Body of pancreas (tissue), 4 donors: ENCODE measurements at regions not wholly inside any gene's neighbourhood (a gene's known extent, or its start where the extent isn't known, plus 50 kb on each side); places are given as distances from the start of the nearest gene placed in this dataset.

Source experiments
- ATAC-seq: fragments of 150-250 bp; one replicate; pipeline ENCODE4 v1.9.1; 2016
- DNase-seq, 4 donors: peaks; one replicate each; pipeline ENCODE4 v3.0.0-alpha.2; 2019
- H3K27ac ChIP-seq, 4 donors: fragments of 200-600 bp; sonication (generic); 1 replicate in 3 of 4; 2 replicates in 1 of 4; pipeline versions ENCODE4 v1.5.1 to v1.6.1; 2016 to 2019; ENCODE audit warnings: mild to moderate bottlenecking in 1 of 4, mixed read lengths in 1 of 4, moderate library complexity in 1 of 4
- H3K27me3 ChIP-seq, 2 donors: fragments of 200-600 bp; sonication (generic); one replicate each; pipeline ENCODE4 v1.6.0; 2016; ENCODE audit warnings: mild to moderate bottlenecking in 1 of 2
- H3K36me3 ChIP-seq, 2 donors: fragments of 200-600 bp; sonication (generic); replicated peaks in 1 of 2; 2 replicates each; pipeline ENCODE4 v1.5.1; 2016; ENCODE audit warnings: low read depth in 2 of 2; ENCODE audit not compliant: insufficient read depth in 1 of 2
- H3K4me1 ChIP-seq: fragments of 200-600 bp; sonication (generic); one replicate; pipeline ENCODE4 v1.6.0; 2016
- H3K4me3 ChIP-seq, 2 donors: fragments of 200-600 bp; sonication (generic); 1 replicate in 1 of 2; 2 replicates in 1 of 2; pipeline ENCODE4 v1.5.1; 2016 to 2019
- H3K9me3 ChIP-seq, 3 donors: fragments of 200-600 bp; sonication (generic); 1 replicate in 2 of 3; 2 replicates in 1 of 3; pipeline ENCODE4 v1.5.1; 2016
- CTCF ChIP-seq, 7 experiments: fragments of 450-650 bp in 4 of 7; fragments of 200-600 bp in 3 of 7; sonication (generic) in 3 of 7; IDR thresholded peaks; one replicate each; pipeline ENCODE4 v1.5.1; 2016 to 2019; ENCODE audit warnings: antibody characterized with exemption in 7 of 7
- POLR2A ChIP-seq, 3 donors: fragments of 450-650 bp; IDR thresholded peaks; one replicate each; pipeline ENCODE4 v1.6.1; 2016; ENCODE audit warnings: antibody characterized with exemption in 3 of 3, mild to moderate bottlenecking in 2 of 3
- WGBS, 2 donors: methylation state at CpG; one replicate each; pipeline ENCODE4 v1.1.5; 2017; 5-methylcytosine and 5-hydroxymethylcytosine counted together
- intact Hi-C: fragments of 100-400 bp; cut with DNase I; formaldehyde crosslinking; loops from one replicate; pipeline ENCODE4 v1.15.1; 2023

- Histone ChIP-seq H3K9me3 (no peaks in the 10 kb centered on the region), H3K27me3 (no peaks in the 10 kb centered on the region), H3K4me3 (no peak overlapping the region), H3K36me3 (no peaks in the 10 kb centered on the region), H3K27ac (no peak overlapping the region), H3K4me1 (no peaks in the 10 kb centered on the region)
- TF ChIP-seq POLR2A (IDR thresholded peaks at IDR 0.05) (no peak), CTCF (IDR thresholded peaks at IDR 0.05) (no peak)
- DNase-seq (no peak), ATAC-seq (no peak)
- WGBS, 2 donors, result 11 to 34% methylated on average over 4 of the region's 4 CpGs
- intact Hi-C loops, result no loop called here
Observed at GRCh38 chr7:47689558-47689957, 107.6 kb upstream of the TNS3 start.

- 81 to 84% methylated on average over 14 to 15 of the region's 15 CpGs for WGBS, 2 donors
- TF ChIP-seq CTCF (IDR thresholded peaks at IDR 0.05) (no peak), POLR2A (IDR thresholded peaks at IDR 0.05) (no peak)
- ATAC-seq (no peak), DNase-seq (no peak)
- Histone ChIP-seq H3K4me1 (no peaks in the 10 kb centered on the region), H3K27me3 (no peaks in the 10 kb centered on the region), H3K4me3 (no peak overlapping the region), H3K27ac (no peak overlapping the region), H3K36me3 (no peaks in the 10 kb centered on the region), H3K9me3 (no peaks in the 10 kb centered on the region)
- intact Hi-C loops, result no loop called here
Observed at GRCh38 chr7:47688311-47689100, 106.6 kb upstream of the TNS3 start.

GRCh38 chr7:47685712-47686376 is 103.9 kb upstream of the TNS3 start:
- 78 to 82% methylated on average over 4 to 5 of the region's 5 CpGs for WGBS, 2 donors
- no peak overlapping the region for H3K4me3 ChIP-seq

GRCh38 chr7:47685151-47685550 is 103.2 kb upstream of the TNS3 start:
- TF ChIP-seq CTCF (IDR thresholded peaks at IDR 0.05), result no peak
- no peak for TF ChIP-seq POLR2A (IDR thresholded peaks at IDR 0.05)
- Histone ChIP-seq H3K27me3 (no peaks in the 10 kb centered on the region), H3K4me3 (no peak overlapping the region), H3K27ac (no peak overlapping the region), H3K36me3 (no peaks in the 10 kb centered on the region), H3K9me3 (no peaks in the 10 kb centered on the region), H3K4me1 (no peaks in the 10 kb centered on the region)
- intact Hi-C loops, result no loop called here
- ATAC-seq, result no peak
- WGBS, 2 donors, result 74 to 90% methylated on average over 3 of the region's 3 CpGs
- no peak for DNase-seq

More at GRCh38 chr7:47685712-47686376, 103.9 kb upstream of the TNS3 start:
- H3K27me3 ChIP-seq, result no peaks in the 10 kb centered on the region
- ATAC-seq (no peak), DNase-seq (no peak)
- intact Hi-C loops, result no loop called here
- no peak overlapping the region for H3K27ac ChIP-seq
- H3K4me1 ChIP-seq, result no peaks in the 10 kb centered on the region
- H3K9me3 ChIP-seq, result no peaks in the 10 kb centered on the region
- TF ChIP-seq POLR2A (IDR thresholded peaks at IDR 0.05), result no peak
- TF ChIP-seq CTCF (IDR thresholded peaks at IDR 0.05), result no peak
- H3K36me3 ChIP-seq, result no peaks in the 10 kb centered on the region
